ENCODE measurements at regions not wholly inside any gene's neighbourhood (a gene's known extent, or its start where the extent isn't known, plus 50 kb on each side); places are given as distances from the start of the nearest gene placed in this dataset.

- no peak overlapping the region for H4K91ac ChIP-seq (ENCODE audit: low read length)
- no peak overlapping the region for H2AFZ ChIP-seq (ENCODE audit: low read depth, low read length)
- 100% methylated on average over 2 of the region's 3 CpGs for WGBS
These were observed 179.9 kb downstream of the IRS1 start for GRCh38 chr2:226619707-226620106.

GRCh38 chr2:226618875-226619605 lies 180.6 kb downstream of the IRS1 start:
- WGBS, result no CpG with 5 or more reads among the region's 2 CpGs
- no peak for DNase-seq
- H4K91ac ChIP-seq (ENCODE audit: low read length), result no peak overlapping the region

More at GRCh38 chr2:226619707-226620106, 179.9 kb downstream of the IRS1 start:
- H3K36me3 ChIP-seq (ENCODE audit: control insufficient read depth in 1 of 2, insufficient read depth in 2 of 2, low read depth in 1 of 2, low read length in 2 of 2), result no peaks in the 10 kb centered on the region
- peaks cover 2% of the 10 kb centered on the region for H3K4me1 ChIP-seq (ENCODE audit: control insufficient read depth, insufficient read depth, low read depth, low read length)
- H2BK12ac ChIP-seq (ENCODE audit: low read length in 2 of 2), result no peak overlapping the region
- H3K4ac ChIP-seq (ENCODE audit: low read depth in 1 of 2, low read length in 2 of 2), result no peak overlapping the region
- H2BK15ac ChIP-seq (ENCODE audit: low read depth, poor library complexity, severe bottlenecking), result no peak overlapping the region
- H2AK5ac ChIP-seq (ENCODE audit: low read length, severe bottlenecking), result peak overlapping the region; percentile 51
- no peak overlapping the region for H2BK5ac ChIP-seq (ENCODE audit: low read depth, low read length, poor library complexity, severe bottlenecking)
- H3K14ac ChIP-seq (ENCODE audit: low read length in 2 of 2), result no peak overlapping the region
- H3K4me3 ChIP-seq (ENCODE audit: insufficient read depth in 1 of 2, low read depth in 1 of 2, low read length in 2 of 2), result no peak overlapping the region
- H3K27ac ChIP-seq (ENCODE audit: low read length, poor library complexity, severe bottlenecking), result no peak overlapping the region
- no peak overlapping the region for H3K9ac ChIP-seq (ENCODE audit: low read length)
- H3K9me3 ChIP-seq (ENCODE audit: control insufficient read depth, low read length), result no peaks in the 10 kb centered on the region
- no peak overlapping the region for H3K4me2 ChIP-seq (ENCODE audit: low read length, poor library complexity, severe bottlenecking)
- H3K27me3 ChIP-seq (ENCODE audit: control insufficient read depth in 1 of 2, insufficient read depth in 1 of 2, low read length in 2 of 2), result no peaks in the 10 kb centered on the region
- no peak overlapping the region for H3K18ac ChIP-seq (ENCODE audit: low read depth in 1 of 2, low read length in 2 of 2)
- no peak for DNase-seq
- no peak overlapping the region for H2BK120ac ChIP-seq (ENCODE audit: low read depth, low read length)
- peak overlapping the region; percentile 20 for H4K8ac ChIP-seq (ENCODE audit: low read length)
- no peaks in the 10 kb centered on the region for H3K79me1 ChIP-seq (replicated peaks; ENCODE audit: low read length, poor library complexity, severe bottlenecking)
- no peak overlapping the region for H3K23ac ChIP-seq (ENCODE audit: low read length in 2 of 2)

GRCh38 chr2:226618544-226618874 lies 181.1 kb downstream of the IRS1 start:
- 92% methylated on average over 6 of the region's 6 CpGs for WGBS
- no peak overlapping the region for H3K18ac ChIP-seq (ENCODE audit: low read depth in 1 of 2, low read length in 2 of 2)
- H3K4me2 ChIP-seq (ENCODE audit: low read length, poor library complexity, severe bottlenecking), result no peak overlapping the region
- no peak overlapping the region for H2BK12ac ChIP-seq (ENCODE audit: low read length in 2 of 2)
- H2AK5ac ChIP-seq (ENCODE audit: low read length, severe bottlenecking), result no peak overlapping the region
- no peaks in the 10 kb centered on the region for H3K9me3 ChIP-seq (ENCODE audit: control insufficient read depth, low read length)
- DNase-seq, result no peak
- H4K91ac ChIP-seq (ENCODE audit: low read length), result no peak overlapping the region
- no peaks in the 10 kb centered on the region for H3K79me1 ChIP-seq (replicated peaks; ENCODE audit: low read length, poor library complexity, severe bottlenecking)
- H3K9ac ChIP-seq (ENCODE audit: low read length), result no peak overlapping the region
- H3K4me1 ChIP-seq (ENCODE audit: control insufficient read depth, insufficient read depth, low read depth, low read length), result no peaks in the 10 kb centered on the region
- H3K27me3 ChIP-seq (ENCODE audit: control insufficient read depth in 1 of 2, insufficient read depth in 1 of 2, low read length in 2 of 2), result no peaks in the 10 kb centered on the region
- no peak overlapping the region for H3K4me3 ChIP-seq (ENCODE audit: insufficient read depth in 1 of 2, low read depth in 1 of 2, low read length in 2 of 2)
- no peak overlapping the region for H2BK15ac ChIP-seq (ENCODE audit: low read depth, poor library complexity, severe bottlenecking)
- no peak overlapping the region for H3K27ac ChIP-seq (ENCODE audit: low read length, poor library complexity, severe bottlenecking)
- H3K36me3 ChIP-seq (ENCODE audit: control insufficient read depth in 1 of 2, insufficient read depth in 2 of 2, low read depth in 1 of 2, low read length in 2 of 2), result no peaks in the 10 kb centered on the region
- no peak overlapping the region for H2BK120ac ChIP-seq (ENCODE audit: low read depth, low read length)
- no peak overlapping the region for H3K23ac ChIP-seq (ENCODE audit: low read length in 2 of 2)
- no peak overlapping the region for H3K4ac ChIP-seq (ENCODE audit: low read depth in 1 of 2, low read length in 2 of 2)
- H2AFZ ChIP-seq (ENCODE audit: low read depth, low read length), result no peak overlapping the region
- H3K14ac ChIP-seq (ENCODE audit: low read length in 2 of 2), result no peak overlapping the region
- no peak overlapping the region for H2BK5ac ChIP-seq (ENCODE audit: low read depth, low read length, poor library complexity, severe bottlenecking)
- H4K8ac ChIP-seq (ENCODE audit: low read length), result no peak overlapping the region

More at GRCh38 chr2:226618875-226619605, 180.6 kb downstream of the IRS1 start:
- Histone ChIP-seq H3K36me3 (ENCODE audit: control insufficient read depth in 1 of 2, insufficient read depth in 2 of 2, low read depth in 1 of 2, low read length in 2 of 2) (no peaks in the 10 kb centered on the region), H3K18ac (ENCODE audit: low read depth in 1 of 2, low read length in 2 of 2) (no peak overlapping the region), H3K27ac (ENCODE audit: low read length, poor library complexity, severe bottlenecking) (peak overlapping the region; percentile 57), H3K79me1 (replicated peaks; ENCODE audit: low read length, poor library complexity, severe bottlenecking) (no peaks in the 10 kb centered on the region), H2BK5ac (ENCODE audit: low read depth, low read length, poor library complexity, severe bottlenecking) (no peak overlapping the region), H3K9me3 (ENCODE audit: control insufficient read depth, low read length) (no peaks in the 10 kb centered on the region), H2BK120ac (ENCODE audit: low read depth, low read length) (no peak overlapping the region), H3K4me3 (ENCODE audit: insufficient read depth in 1 of 2, low read depth in 1 of 2, low read length in 2 of 2) (no peak overlapping the region), H4K8ac (ENCODE audit: low read length) (no peak overlapping the region), H3K4me2 (ENCODE audit: low read length, poor library complexity, severe bottlenecking) (no peak overlapping the region), H2BK12ac (ENCODE audit: low read length in 2 of 2) (no peak overlapping the region), H3K4me1 (ENCODE audit: control insufficient read depth, insufficient read depth, low read depth, low read length) (peaks cover 1% of the 10 kb centered on the region), H2AK5ac (ENCODE audit: low read length, severe bottlenecking) (no peak overlapping the region), H3K27me3 (ENCODE audit: control insufficient read depth in 1 of 2, insufficient read depth in 1 of 2, low read length in 2 of 2) (no peaks in the 10 kb centered on the region), H3K23ac (ENCODE audit: low read length in 2 of 2) (no peak overlapping the region), H3K4ac (ENCODE audit: low read depth in 1 of 2, low read length in 2 of 2) (no peak overlapping the region), H3K9ac (ENCODE audit: low read length) (no peak overlapping the region), H2BK15ac (ENCODE audit: low read depth, poor library complexity, severe bottlenecking) (no peak overlapping the region), H3K14ac (ENCODE audit: low read length in 2 of 2) (no peak overlapping the region), H2AFZ (ENCODE audit: low read depth, low read length) (no peak overlapping the region)

GRCh38 chr2:226615891-226616290 lies 183.7 kb downstream of the IRS1 start:
- Histone ChIP-seq H4K91ac (ENCODE audit: low read length) (no peak overlapping the region), H4K8ac (ENCODE audit: low read length) (no peak overlapping the region), H2BK5ac (ENCODE audit: low read depth, low read length, poor library complexity, severe bottlenecking) (no peak overlapping the region), H3K4me2 (ENCODE audit: low read length, poor library complexity, severe bottlenecking) (no peak overlapping the region), H2AFZ (ENCODE audit: low read depth, low read length) (no peak overlapping the region), H3K27me3 (ENCODE audit: control insufficient read depth in 1 of 2, insufficient read depth in 1 of 2, low read length in 2 of 2) (no peaks in the 10 kb centered on the region), H3K23ac (ENCODE audit: low read length in 2 of 2) (no peak overlapping the region), H3K4ac (ENCODE audit: low read depth in 1 of 2, low read length in 2 of 2) (no peak overlapping the region), H3K4me1 (ENCODE audit: control insufficient read depth, insufficient read depth, low read depth, low read length) (no peaks in the 10 kb centered on the region), H3K4me3 (ENCODE audit: insufficient read depth in 1 of 2, low read depth in 1 of 2, low read length in 2 of 2) (no peak overlapping the region), H3K14ac (ENCODE audit: low read length in 2 of 2) (no peak overlapping the region), H3K9ac (ENCODE audit: low read length) (no peak overlapping the region), H3K36me3 (ENCODE audit: control insufficient read depth in 1 of 2, insufficient read depth in 2 of 2, low read depth in 1 of 2, low read length in 2 of 2) (no peaks in the 10 kb centered on the region), H2AK5ac (ENCODE audit: low read length, severe bottlenecking) (no peak overlapping the region), H2BK12ac (ENCODE audit: low read length in 2 of 2) (peak overlapping the region in 1 of 2 experiments; percentile 3), H3K27ac (ENCODE audit: low read length, poor library complexity, severe bottlenecking) (no peak overlapping the region), H3K18ac (ENCODE audit: low read depth in 1 of 2, low read length in 2 of 2) (no peak overlapping the region), H2BK120ac (ENCODE audit: low read depth, low read length) (no peak overlapping the region), H3K9me3 (ENCODE audit: control insufficient read depth, low read length) (no peaks in the 10 kb centered on the region), H3K79me1 (replicated peaks; ENCODE audit: low read length, poor library complexity, severe bottlenecking) (no peaks in the 10 kb centered on the region), H2BK15ac (ENCODE audit: low read depth, poor library complexity, severe bottlenecking) (no peak overlapping the region)
- 95% methylated on average over 2 of the region's 2 CpGs for WGBS
- DNase-seq, result no peak

Measured in mesenchymal stem cell (in vitro differentiated cells and primary cell).